ENCODE measurements at regions not wholly inside any gene's neighbourhood (a gene's known extent, or its start where the extent isn't known, plus 50 kb on each side); places are given as distances from the start of the nearest gene placed in this dataset.

DNA sequence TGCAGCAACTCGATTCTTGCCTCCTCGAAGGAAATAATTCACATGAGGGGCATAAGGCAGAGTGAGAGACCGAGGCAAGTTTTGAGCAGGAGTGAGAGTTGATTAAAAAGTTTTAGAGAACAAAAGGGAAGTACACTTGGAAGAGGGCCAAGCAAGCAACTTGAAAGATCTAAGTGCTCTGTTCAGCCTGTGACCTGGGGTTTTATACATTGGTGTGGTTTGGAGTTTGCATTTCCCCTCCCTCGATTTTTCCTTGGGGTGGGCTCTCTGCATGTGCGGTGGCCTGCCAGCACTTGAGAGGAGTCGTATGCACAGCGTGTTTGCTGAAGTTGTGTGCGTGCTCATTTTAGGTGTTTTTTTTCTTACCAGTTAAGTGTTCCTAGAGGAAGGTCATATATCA lies 356.4 kb downstream of the KLHL4 start:
- Mint-ChIP-seq H3K4me1 (no peaks in the 10 kb centered on the region), H3K27ac (no peak overlapping the region), H3K9me3 (ENCODE audit: insufficient read depth) (peaks cover 5% of the 10 kb centered on the region), H3K27me3 (no peaks in the 10 kb centered on the region), H3K4me3 (no peak overlapping the region)
- TF ChIP-seq EZH2 (IDR thresholded peaks at IDR 0.05; ENCODE audit: borderline replicate concordance, insufficient read depth, low read depth, low read length, poor library complexity, severe bottlenecking) = no peak
- TF ChIP-seq, protein P1, sequence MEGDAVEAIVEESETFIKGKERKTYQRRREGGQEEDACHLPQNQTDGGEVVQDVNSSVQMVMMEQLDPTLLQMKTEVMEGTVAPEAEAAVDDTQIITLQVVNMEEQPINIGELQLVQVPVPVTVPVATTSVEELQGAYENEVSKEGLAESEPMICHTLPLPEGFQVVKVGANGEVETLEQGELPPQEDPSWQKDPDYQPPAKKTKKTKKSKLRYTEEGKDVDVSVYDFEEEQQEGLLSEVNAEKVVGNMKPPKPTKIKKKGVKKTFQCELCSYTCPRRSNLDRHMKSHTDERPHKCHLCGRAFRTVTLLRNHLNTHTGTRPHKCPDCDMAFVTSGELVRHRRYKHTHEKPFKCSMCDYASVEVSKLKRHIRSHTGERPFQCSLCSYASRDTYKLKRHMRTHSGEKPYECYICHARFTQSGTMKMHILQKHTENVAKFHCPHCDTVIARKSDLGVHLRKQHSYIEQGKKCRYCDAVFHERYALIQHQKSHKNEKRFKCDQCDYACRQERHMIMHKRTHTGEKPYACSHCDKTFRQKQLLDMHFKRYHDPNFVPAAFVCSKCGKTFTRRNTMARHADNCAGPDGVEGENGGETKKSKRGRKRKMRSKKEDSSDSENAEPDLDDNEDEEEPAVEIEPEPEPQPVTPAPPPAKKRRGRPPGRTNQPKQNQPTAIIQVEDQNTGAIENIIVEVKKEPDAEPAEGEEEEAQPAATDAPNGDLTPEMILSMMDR (IDR thresholded peaks at IDR 0.05) = no peak
- Histone ChIP-seq H3K36me3 (replicated peaks in 1 of 2; ENCODE audit: control extremely low read depth in 1 of 2, control insufficient read depth in 1 of 2, extremely low read depth in 1 of 2, insufficient read depth in 2 of 2, low read length in 1 of 2) (no peaks in the 10 kb centered on the region), H3K9me3 (ENCODE audit: control extremely low read depth in 1 of 3, control insufficient read depth in 2 of 3, insufficient read depth in 1 of 3, low read length in 2 of 3) (no peaks in the 10 kb centered on the region), H3K9ac (ENCODE audit: low read length) (no peak overlapping the region), H3K4me1 (ENCODE audit: control insufficient read depth in 2 of 2, insufficient read depth in 2 of 2, low read length in 2 of 2) (no peaks in the 10 kb centered on the region), H2AFZ (ENCODE audit: insufficient read depth, low read depth, low read length, poor library complexity, severe bottlenecking) (no peak overlapping the region), H3K27ac (ENCODE audit: low read length in 2 of 2) (no peak overlapping the region), H4K20me1 (ENCODE audit: control insufficient read depth, insufficient read depth, low read length, poor library complexity, severe bottlenecking) (no peaks in the 10 kb centered on the region), H3K4me3 (ENCODE audit: control extremely low read depth in 1 of 5, extremely low read depth in 1 of 5, insufficient read depth in 1 of 5, low read depth in 2 of 5, low read length in 4 of 5) (no peak overlapping the region), H3K79me2 (ENCODE audit: control insufficient read depth, insufficient read depth, low read length) (no peaks in the 10 kb centered on the region), H3K27me3 (replicated peaks in 1 of 4; ENCODE audit: control extremely low read depth in 1 of 4, control insufficient read depth in 3 of 4, insufficient read depth in 4 of 4, low read length in 3 of 4) (no peaks in the 10 kb centered on the region), H3K4me2 (replicated peaks; ENCODE audit: low read depth, low read length, poor library complexity, severe bottlenecking) (no peak overlapping the region)
- intact Hi-C loops (cut with micrococcal nuclease) = no loop called here
- DNase-seq (no peak), ATAC-seq (ENCODE audit: low read depth) (no peak)
- CTCF ChIA-PET = no interaction called here
- WGBS (ENCODE audit: insufficient coverage) = 0% methylated on average over 3 of the region's 8 CpGs
- POLR2A ChIA-PET = no interaction called here

- Histone ChIP-seq H3K9me3 (ENCODE audit: control extremely low read depth in 1 of 3, control insufficient read depth in 2 of 3, insufficient read depth in 1 of 3, low read length in 2 of 3) (no peaks in the 10 kb centered on the region), H3K79me2 (ENCODE audit: control insufficient read depth, insufficient read depth, low read length) (no peaks in the 10 kb centered on the region), H3K4me2 (replicated peaks; ENCODE audit: low read depth, low read length, poor library complexity, severe bottlenecking) (no peak overlapping the region), H3K4me1 (ENCODE audit: control insufficient read depth in 2 of 2, insufficient read depth in 2 of 2, low read length in 2 of 2) (no peaks in the 10 kb centered on the region), H4K20me1 (ENCODE audit: control insufficient read depth, insufficient read depth, low read length, poor library complexity, severe bottlenecking) (no peaks in the 10 kb centered on the region), H3K9ac (ENCODE audit: low read length) (no peak overlapping the region), H2AFZ (ENCODE audit: insufficient read depth, low read depth, low read length, poor library complexity, severe bottlenecking) (no peak overlapping the region), H3K27me3 (replicated peaks in 1 of 4; ENCODE audit: control extremely low read depth in 1 of 4, control insufficient read depth in 3 of 4, insufficient read depth in 4 of 4, low read length in 3 of 4) (no peaks in the 10 kb centered on the region), H3K4me3 (ENCODE audit: control extremely low read depth in 1 of 5, extremely low read depth in 1 of 5, insufficient read depth in 1 of 5, low read depth in 2 of 5, low read length in 4 of 5) (no peak overlapping the region), H3K27ac (ENCODE audit: low read length in 2 of 2) (no peak overlapping the region), H3K36me3 (replicated peaks in 1 of 2; ENCODE audit: control extremely low read depth in 1 of 2, control insufficient read depth in 1 of 2, extremely low read depth in 1 of 2, insufficient read depth in 2 of 2, low read length in 1 of 2) (no peaks in the 10 kb centered on the region)
- POLR2A ChIA-PET = no interaction called here
- ATAC-seq (ENCODE audit: low read depth) (no peak), DNase-seq (no peak)
- no peaks in the 10 kb centered on the region for H3K27me3 Mint-ChIP-seq
- intact Hi-C loops (cut with micrococcal nuclease) = no loop called here
- no peak for TF ChIP-seq EZH2 (IDR thresholded peaks at IDR 0.05; ENCODE audit: borderline replicate concordance, insufficient read depth, low read depth, low read length, poor library complexity, severe bottlenecking)
- no peaks in the 10 kb centered on the region for H3K4me1 Mint-ChIP-seq
- H3K4me3 Mint-ChIP-seq = no peak overlapping the region
- peaks cover 3% of the 10 kb centered on the region for H3K9me3 Mint-ChIP-seq (ENCODE audit: insufficient read depth)
- H3K27ac Mint-ChIP-seq = no peak overlapping the region
- CTCF ChIA-PET = no interaction called here
- no CpG with 5 or more reads among the region's 10 CpGs for WGBS (ENCODE audit: insufficient coverage)
Observed at GRCh38 chrX:87878926-87879325, 361.3 kb downstream of the KLHL4 start.
